ENCODE measurements at regions not wholly inside any gene's neighbourhood (a gene's known extent, or its start where the extent isn't known, plus 50 kb on each side); places are given as distances from the start of the nearest gene placed in this dataset.

GRCh38 chr11:103542851-103543250 lies 433.6 kb downstream of the DYNC2H1 start:
- no peak for TF ChIP-seq CTCF (conservative IDR thresholded peaks at IDR 0.05; ENCODE audit: low read depth, low read length)
- TF ChIP-seq EZH2 (IDR thresholded peaks at IDR 0.05; ENCODE audit: borderline replicate concordance, low read depth, low read length, poor library complexity, severe bottlenecking): no peak

Data from A673 (cell line).